HL-60 (cell line): ENCODE measurements at regions not wholly inside any gene's neighbourhood (a gene's known extent, or its start where the extent isn't known, plus 50 kb on each side); places are given as distances from the start of the nearest gene placed in this dataset.

Experiments
- CTCF ChIP-seq: IDR thresholded peaks from one replicate; pipeline ENCODE4 v1.5.1; 2011; ENCODE audit warnings: low read length, control low read depth, inconsistent platforms; ENCODE audit not compliant: insufficient read depth
- GABPA ChIP-seq: IDR thresholded peaks from 2 replicates; pipeline ENCODE4 v1.6.1; 2012; ENCODE audit warnings: low read depth
- POLR2AphosphoS5 ChIP-seq: IDR thresholded peaks from 2 replicates; pipeline ENCODE4 v1.6.1; 2012; ENCODE audit warnings: low read depth
- REST ChIP-seq: IDR thresholded peaks from 2 replicates; pipeline ENCODE4 v1.6.1; 2012; ENCODE audit warnings: low read depth; ENCODE audit not compliant: insufficient replicate concordance
- SPI1 ChIP-seq: IDR thresholded peaks from 2 replicates; pipeline ENCODE4 v1.6.1; 2012; ENCODE audit warnings: low read depth, mild to moderate bottlenecking, borderline replicate concordance

- TF ChIP-seq REST = no peak
- no peak for TF ChIP-seq CTCF
- TF ChIP-seq POLR2AphosphoS5 = no peak
- TF ChIP-seq GABPA = no peak
- no peak for TF ChIP-seq SPI1
These were observed 135.8 kb upstream of the VRK1 start for GRCh38 chr14:96661244-96661969.
